Ovary (tissue), 3 donors: ENCODE measurements at regions not wholly inside any gene's neighbourhood (a gene's known extent, or its start where the extent isn't known, plus 50 kb on each side); places are given as distances from the start of the nearest gene placed in this dataset.

ENCODE experiments used
- EP300 ChIP-seq: sonication (generic); formaldehyde crosslinking; IDR thresholded peaks from one replicate; pipeline ENCODE4 v1.6.1; 2017; ENCODE audit warnings: antibody characterized with exemption
- POLR2A ChIP-seq: fragments of 450-650 bp; IDR thresholded peaks from one replicate; pipeline ENCODE4 v1.6.1; 2017; ENCODE audit warnings: antibody characterized with exemption, mild to moderate bottlenecking, moderate library complexity
- TF ChIP-seq, protein P1 (sequence below), 3 donors: fragments of 450-650 bp in 2 of 3; fragments of 200-600 bp in 1 of 3; IDR thresholded peaks; one replicate each; pipeline versions ENCODE4 v1.5.1 to v1.8.0; 2016 to 2022; ENCODE audit warnings: antibody characterized with exemption in 3 of 3, mild to moderate bottlenecking in 1 of 3
- donor health status: DM: no; HTN: no; CAD: no.

DNA sequence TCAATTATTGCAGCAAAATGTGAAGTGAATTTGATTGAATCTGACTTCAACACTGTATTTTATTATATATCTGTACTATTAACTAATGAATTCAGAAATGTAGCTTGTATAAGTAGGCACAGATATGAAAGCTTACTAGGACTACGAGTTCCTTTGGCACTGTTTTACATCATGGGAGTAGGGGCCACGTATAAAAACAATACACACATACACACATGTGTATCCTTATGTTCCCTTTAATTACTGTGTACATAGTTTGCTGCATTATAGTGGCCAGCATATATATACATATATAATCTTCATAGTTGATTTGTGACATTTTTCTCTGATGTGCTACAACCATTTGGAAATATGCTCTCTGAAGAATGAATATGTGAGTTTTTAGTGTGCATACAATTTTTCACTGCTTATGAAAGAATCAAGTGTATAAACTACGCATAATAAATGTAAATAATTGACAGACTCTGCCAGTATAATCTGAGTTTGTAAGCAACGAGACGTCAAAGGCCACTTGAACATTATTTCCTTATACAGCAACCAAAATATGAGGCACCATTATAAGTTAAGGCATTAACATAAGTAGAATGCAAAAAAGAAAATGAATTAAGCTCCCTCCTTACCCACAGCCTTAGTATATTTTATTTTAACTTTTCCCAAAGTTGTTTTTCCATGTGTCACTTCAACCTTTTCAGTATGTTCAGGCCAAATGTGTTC, 98.1 kb upstream of the GALNT5 start:
- TF ChIP-seq, protein P1, sequence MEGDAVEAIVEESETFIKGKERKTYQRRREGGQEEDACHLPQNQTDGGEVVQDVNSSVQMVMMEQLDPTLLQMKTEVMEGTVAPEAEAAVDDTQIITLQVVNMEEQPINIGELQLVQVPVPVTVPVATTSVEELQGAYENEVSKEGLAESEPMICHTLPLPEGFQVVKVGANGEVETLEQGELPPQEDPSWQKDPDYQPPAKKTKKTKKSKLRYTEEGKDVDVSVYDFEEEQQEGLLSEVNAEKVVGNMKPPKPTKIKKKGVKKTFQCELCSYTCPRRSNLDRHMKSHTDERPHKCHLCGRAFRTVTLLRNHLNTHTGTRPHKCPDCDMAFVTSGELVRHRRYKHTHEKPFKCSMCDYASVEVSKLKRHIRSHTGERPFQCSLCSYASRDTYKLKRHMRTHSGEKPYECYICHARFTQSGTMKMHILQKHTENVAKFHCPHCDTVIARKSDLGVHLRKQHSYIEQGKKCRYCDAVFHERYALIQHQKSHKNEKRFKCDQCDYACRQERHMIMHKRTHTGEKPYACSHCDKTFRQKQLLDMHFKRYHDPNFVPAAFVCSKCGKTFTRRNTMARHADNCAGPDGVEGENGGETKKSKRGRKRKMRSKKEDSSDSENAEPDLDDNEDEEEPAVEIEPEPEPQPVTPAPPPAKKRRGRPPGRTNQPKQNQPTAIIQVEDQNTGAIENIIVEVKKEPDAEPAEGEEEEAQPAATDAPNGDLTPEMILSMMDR (IDR thresholded peaks at IDR 0.05) = no peak
- no peak for TF ChIP-seq POLR2A
- TF ChIP-seq EP300 = no peak
